Fibroblast of lung (primary cell): ENCODE measurements at regions not wholly inside any gene's neighbourhood (a gene's known extent, or its start where the extent isn't known, plus 50 kb on each side); places are given as distances from the start of the nearest gene placed in this dataset.

Experiments
- DNase-seq, 2 donors: peaks; one replicate each; pipeline versions ENCODE4 v3.0.0 to v3.0.0-alpha.2; 2010; ENCODE audit warnings: low read depth in 2 of 2
- H2AFZ ChIP-seq: 2 replicates; pipeline ENCODE4 v1.5.1; 2012; ENCODE audit warnings: low read length, control low read depth, inconsistent platforms
- H3K27ac ChIP-seq: 2 replicates; pipeline ENCODE4 v1.5.1; 2011; ENCODE audit warnings: low read length, control low read depth; ENCODE audit not compliant: insufficient read depth
- H3K27me3 ChIP-seq: 2 replicates; pipeline ENCODE4 v1.5.1; 2011; ENCODE audit warnings: mild to moderate bottlenecking, low read length; ENCODE audit not compliant: control insufficient read depth, insufficient read depth
- H3K36me3 ChIP-seq: 2 replicates; pipeline ENCODE4 v1.5.1; 2011; ENCODE audit warnings: low read length; ENCODE audit not compliant: control insufficient read depth, insufficient read depth
- H3K4me1 ChIP-seq: 2 replicates; pipeline ENCODE4 v1.5.1; 2011; ENCODE audit warnings: low read length; ENCODE audit not compliant: control insufficient read depth, insufficient read depth; ENCODE audit errors: extremely low read depth
- H3K4me2 ChIP-seq: 2 replicates; pipeline ENCODE4 v1.5.1; 2011; ENCODE audit warnings: low read length, control low read depth; ENCODE audit not compliant: insufficient read depth; ENCODE audit errors: extremely low read depth
- H3K4me3 ChIP-seq, 4 experiments: fragments of 200-600 bp in 1 of 4; sonication (generic) in 1 of 4; replicated peaks in 1 of 4; 2 replicates each; pipeline ENCODE4 v1.5.1; 2011 to 2016; ENCODE audit warnings: low read length in 4 of 4, low read depth in 3 of 4, mild to moderate bottlenecking in 3 of 4, control low read depth in 2 of 4, inconsistent platforms in 1 of 4, mixed read lengths in 1 of 4; ENCODE audit not compliant: insufficient read depth in 1 of 4; ENCODE audit errors: control extremely low read depth in 1 of 4
- H3K79me2 ChIP-seq: 2 replicates; pipeline ENCODE4 v1.5.1; 2012; ENCODE audit warnings: mild to moderate bottlenecking, low read length, inconsistent platforms; ENCODE audit not compliant: control insufficient read depth, insufficient read depth
- H3K9ac ChIP-seq: 2 replicates; pipeline ENCODE4 v1.5.1; 2011; ENCODE audit warnings: mild to moderate bottlenecking, low read length, control low read depth; ENCODE audit not compliant: insufficient read depth
- H3K9me3 ChIP-seq: 2 replicates; pipeline ENCODE4 v1.5.1; 2012; ENCODE audit warnings: low read depth, low read length; ENCODE audit not compliant: control insufficient read depth, insufficient read depth
- H4K20me1 ChIP-seq: 2 replicates; pipeline ENCODE4 v1.5.1; 2011; ENCODE audit warnings: low read length; ENCODE audit not compliant: control insufficient read depth, insufficient read depth; ENCODE audit errors: extremely low read depth
- EZH2 ChIP-seq: IDR thresholded peaks from 2 replicates; pipeline ENCODE4 v1.5.1; 2012; ENCODE audit warnings: low read length, control low read depth, mild to moderate bottlenecking; ENCODE audit errors: missing control alignments
- TF ChIP-seq, protein P1 (sequence below), 2 donors: IDR thresholded peaks in 1 of 2; conservative IDR thresholded peaks in 1 of 2; 1 replicate in 1 of 2; 2 replicates in 1 of 2; pipeline ENCODE4 v1.5.1; 2011 to 2012; ENCODE audit warnings: low read length in 2 of 2, control low read depth in 1 of 2, inconsistent platforms in 1 of 2, low read depth in 1 of 2, mild to moderate bottlenecking in 1 of 2

DNA sequence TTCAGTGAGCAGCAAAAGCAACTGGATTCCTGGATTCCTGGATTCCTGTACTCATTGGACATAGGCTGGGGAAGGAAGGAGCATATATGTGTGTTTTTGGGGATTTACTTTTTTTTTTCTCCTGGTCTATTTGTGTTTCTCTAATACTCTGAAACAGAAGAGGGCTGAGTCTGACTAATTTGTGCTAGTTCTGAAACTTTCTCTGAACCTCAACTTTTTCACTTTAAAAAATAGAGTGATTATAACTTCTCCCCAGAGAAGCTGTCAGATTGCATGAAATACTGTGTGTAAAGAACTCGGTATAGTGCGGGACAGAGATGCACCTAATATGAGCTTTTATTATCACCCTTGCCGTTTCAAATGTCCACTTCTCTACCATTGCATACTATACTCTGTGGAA lies 529.5 kb downstream of the TMTC2 start:
- H3K36me3 ChIP-seq, result no peaks in the 10 kb centered on the region
- H3K9ac ChIP-seq, result no peak overlapping the region
- H3K27me3 ChIP-seq, result no peaks in the 10 kb centered on the region
- no peak overlapping the region for H3K4me2 ChIP-seq
- no peak overlapping the region for H3K4me3 ChIP-seq
- H2AFZ ChIP-seq, result no peak overlapping the region
- no peaks in the 10 kb centered on the region for H3K4me1 ChIP-seq
- no peak for DNase-seq
- H4K20me1 ChIP-seq, result no peaks in the 10 kb centered on the region
- no peak overlapping the region for H3K27ac ChIP-seq
- H3K9me3 ChIP-seq, result no peaks in the 10 kb centered on the region
- no peak for TF ChIP-seq EZH2
- TF ChIP-seq, protein P1, sequence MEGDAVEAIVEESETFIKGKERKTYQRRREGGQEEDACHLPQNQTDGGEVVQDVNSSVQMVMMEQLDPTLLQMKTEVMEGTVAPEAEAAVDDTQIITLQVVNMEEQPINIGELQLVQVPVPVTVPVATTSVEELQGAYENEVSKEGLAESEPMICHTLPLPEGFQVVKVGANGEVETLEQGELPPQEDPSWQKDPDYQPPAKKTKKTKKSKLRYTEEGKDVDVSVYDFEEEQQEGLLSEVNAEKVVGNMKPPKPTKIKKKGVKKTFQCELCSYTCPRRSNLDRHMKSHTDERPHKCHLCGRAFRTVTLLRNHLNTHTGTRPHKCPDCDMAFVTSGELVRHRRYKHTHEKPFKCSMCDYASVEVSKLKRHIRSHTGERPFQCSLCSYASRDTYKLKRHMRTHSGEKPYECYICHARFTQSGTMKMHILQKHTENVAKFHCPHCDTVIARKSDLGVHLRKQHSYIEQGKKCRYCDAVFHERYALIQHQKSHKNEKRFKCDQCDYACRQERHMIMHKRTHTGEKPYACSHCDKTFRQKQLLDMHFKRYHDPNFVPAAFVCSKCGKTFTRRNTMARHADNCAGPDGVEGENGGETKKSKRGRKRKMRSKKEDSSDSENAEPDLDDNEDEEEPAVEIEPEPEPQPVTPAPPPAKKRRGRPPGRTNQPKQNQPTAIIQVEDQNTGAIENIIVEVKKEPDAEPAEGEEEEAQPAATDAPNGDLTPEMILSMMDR (conservative IDR thresholded peaks at IDR 0.05 in 1 of 2, IDR thresholded peaks at IDR 0.05 in 1 of 2; ENCODE audit: low read depth in 1 of 2, low read length in 2 of 2), result no peak
- no peaks in the 10 kb centered on the region for H3K79me2 ChIP-seq

- no peaks in the 10 kb centered on the region for H3K9me3 ChIP-seq
- no peak overlapping the region for H3K4me2 ChIP-seq
- no peak for DNase-seq
- H3K27ac ChIP-seq, result no peak overlapping the region
- no peak overlapping the region for H3K4me3 ChIP-seq
- no peak overlapping the region for H3K9ac ChIP-seq
- H3K36me3 ChIP-seq, result no peaks in the 10 kb centered on the region
- no peaks in the 10 kb centered on the region for H3K79me2 ChIP-seq
- TF ChIP-seq EZH2, result no peak
- TF ChIP-seq, protein P1 (conservative IDR thresholded peaks at IDR 0.05 in 1 of 2, IDR thresholded peaks at IDR 0.05 in 1 of 2; ENCODE audit: low read depth in 1 of 2, low read length in 2 of 2), result no peak
- no peak overlapping the region for H2AFZ ChIP-seq
- H3K27me3 ChIP-seq, result no peaks in the 10 kb centered on the region
- H3K4me1 ChIP-seq, result no peaks in the 10 kb centered on the region
- H4K20me1 ChIP-seq, result no peaks in the 10 kb centered on the region
Observed at GRCh38 chr12:83214185-83214584, 527.5 kb downstream of the TMTC2 start.

GRCh38 chr12:83210933-83211332 lies 524.2 kb downstream of the TMTC2 start:
- no peak overlapping the region for H2AFZ ChIP-seq
- H3K9me3 ChIP-seq, result no peaks in the 10 kb centered on the region
- no peaks in the 10 kb centered on the region for H4K20me1 ChIP-seq
- H3K27ac ChIP-seq, result no peak overlapping the region
- no peaks in the 10 kb centered on the region for H3K79me2 ChIP-seq
- H3K27me3 ChIP-seq, result no peaks in the 10 kb centered on the region
- H3K4me2 ChIP-seq, result no peak overlapping the region
- no peak overlapping the region for H3K9ac ChIP-seq
- no peak for TF ChIP-seq EZH2
- H3K36me3 ChIP-seq, result no peaks in the 10 kb centered on the region
- H3K4me3 ChIP-seq, result no peak overlapping the region
- no peaks in the 10 kb centered on the region for H3K4me1 ChIP-seq
- DNase-seq, result no peak
